GM18868 (cell line): ENCODE measurements at regions not wholly inside any gene's neighbourhood (a gene's known extent, or its start where the extent isn't known, plus 50 kb on each side); places are given as distances from the start of the nearest gene placed in this dataset.
"Not testable (repeated sequence)": the region's sequence is repeated elsewhere in the genome, so short reads cannot be mapped to it uniquely, and the experiment has no call there.

Source experiments
- ATAC-seq: cut with Tn5 transposase; IDR thresholded peaks from one replicate; pipeline ENCODE4 v1.9.1; 2021; ENCODE audit warnings: mild to moderate bottlenecking, moderate library complexity; ENCODE audit not compliant: unreplicated experiment

DNA sequence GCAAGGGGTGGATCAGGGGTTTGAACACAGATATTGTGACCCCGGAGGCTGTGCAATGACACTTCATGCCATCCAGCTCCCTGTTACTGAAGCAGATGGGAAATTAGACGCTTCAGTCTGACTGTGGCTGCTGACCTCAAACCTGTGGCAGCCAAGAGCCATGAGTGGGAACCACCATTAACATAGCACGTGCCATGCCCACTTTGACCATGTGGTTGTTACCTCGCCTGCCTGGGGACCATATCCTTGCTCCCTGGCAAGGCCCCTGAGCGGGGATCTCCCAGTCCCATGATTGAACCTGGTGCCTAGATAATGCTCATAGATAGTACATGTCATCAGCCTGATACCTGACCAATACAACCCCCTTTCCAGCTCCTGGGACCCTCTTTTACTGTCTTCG lies 68.9 kb downstream of the CYP26B1 start:
- no peak for ATAC-seq

DNA sequence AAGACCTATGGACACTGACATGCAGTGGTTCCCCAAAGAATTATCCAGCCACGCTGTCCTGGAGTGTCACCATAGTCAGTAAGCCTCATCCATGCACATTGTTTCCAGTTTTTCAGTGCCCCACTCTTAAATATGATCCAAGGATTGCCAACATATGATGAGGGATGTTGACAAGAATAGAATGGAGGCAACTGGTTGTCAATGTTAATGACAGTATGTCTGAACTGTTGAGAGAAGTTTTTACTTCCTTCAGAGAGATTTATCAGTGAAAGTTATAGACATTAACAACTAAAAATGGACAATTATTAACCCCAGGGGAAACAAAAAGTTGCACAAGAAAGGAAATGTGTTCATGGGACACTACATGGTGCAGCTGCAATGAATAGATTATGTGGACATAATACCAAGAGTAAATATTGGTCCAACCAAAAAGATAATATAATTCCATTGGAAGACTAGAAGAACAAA lies 69.9 kb downstream of the CYP26B1 start:
- ATAC-seq, result no peak

DNA sequence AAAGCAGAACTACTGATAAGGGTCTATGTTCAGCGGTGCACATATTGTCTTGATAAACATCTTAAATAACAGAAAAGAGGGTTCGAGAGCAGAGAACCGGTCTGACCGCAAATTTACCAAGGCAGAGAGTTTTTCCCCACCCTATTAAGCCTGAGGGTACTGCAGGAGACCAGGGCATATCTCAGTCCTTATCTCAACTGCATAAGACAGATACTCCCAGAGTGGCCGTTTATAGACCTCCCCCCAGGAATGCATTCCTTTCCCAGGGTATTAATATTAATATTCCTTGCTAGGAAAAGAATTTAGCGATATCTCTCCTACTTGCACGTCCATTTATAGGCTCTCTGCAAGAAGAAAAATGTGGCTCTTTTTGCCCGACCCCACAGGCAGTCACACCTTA lies 74.3 kb downstream of the CYP26B1 start:
- ATAC-seq, result not testable (repeated sequence)

DNA sequence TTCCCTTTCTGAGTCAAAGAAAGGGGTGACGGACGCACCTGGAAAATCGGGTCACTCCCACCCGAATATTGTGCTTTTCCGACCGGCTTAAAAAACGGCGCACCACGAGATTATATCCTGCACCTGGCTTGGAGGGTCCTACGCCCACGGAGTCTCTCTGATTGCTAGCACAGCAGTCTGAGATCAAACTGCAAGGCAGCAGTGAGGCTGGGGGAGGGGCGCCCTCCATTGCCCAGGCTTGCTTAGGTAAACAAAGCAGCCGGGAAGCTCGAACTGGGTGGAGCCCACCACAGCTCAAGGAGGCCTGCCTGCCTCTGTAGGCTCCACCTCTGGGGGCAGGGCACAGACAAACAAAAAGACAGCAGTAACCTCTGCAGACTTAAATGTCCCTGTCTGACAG lies 83.5 kb downstream of the CYP26B1 start:
- ATAC-seq, result not testable (repeated sequence)

DNA sequence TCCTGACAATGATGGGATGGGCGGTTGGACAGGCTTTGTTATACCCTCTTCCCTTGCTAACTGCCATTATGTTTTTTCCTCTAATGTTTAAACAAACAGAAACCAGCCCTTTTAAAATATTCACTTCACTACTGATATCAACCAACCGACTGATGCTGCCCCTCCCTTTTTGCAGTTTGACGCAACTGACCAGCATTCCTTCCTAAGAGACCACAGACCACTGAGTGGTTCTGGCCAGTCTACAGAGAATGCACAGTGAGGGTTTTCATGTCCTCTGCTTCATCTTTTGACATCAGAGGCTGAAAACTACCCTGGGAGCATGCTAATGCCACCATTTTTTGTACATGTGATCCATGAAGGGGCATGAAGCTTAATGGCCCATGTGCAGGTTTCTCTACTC lies 85.3 kb downstream of the CYP26B1 start:
- no peak for ATAC-seq

DNA sequence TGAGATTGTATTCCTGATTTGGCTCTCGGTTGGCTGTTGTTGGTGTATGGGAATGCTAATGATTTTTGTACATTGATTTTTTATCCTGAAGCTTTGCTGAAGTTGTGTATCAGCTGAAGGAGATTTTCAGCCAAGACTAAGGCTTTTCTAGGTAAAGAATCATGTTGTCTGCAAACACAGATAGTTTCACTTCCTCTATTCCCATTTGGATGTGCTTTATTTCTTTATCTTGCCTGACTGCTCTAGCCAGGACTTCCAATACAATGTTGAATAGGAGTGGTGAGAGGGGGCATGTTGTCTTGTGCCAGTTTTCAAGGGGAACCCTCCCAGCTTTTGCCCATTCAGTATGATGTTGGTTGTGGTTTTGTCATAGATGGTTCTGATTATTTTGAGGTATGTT lies 90.4 kb downstream of the CYP26B1 start:
- no peak for ATAC-seq

DNA sequence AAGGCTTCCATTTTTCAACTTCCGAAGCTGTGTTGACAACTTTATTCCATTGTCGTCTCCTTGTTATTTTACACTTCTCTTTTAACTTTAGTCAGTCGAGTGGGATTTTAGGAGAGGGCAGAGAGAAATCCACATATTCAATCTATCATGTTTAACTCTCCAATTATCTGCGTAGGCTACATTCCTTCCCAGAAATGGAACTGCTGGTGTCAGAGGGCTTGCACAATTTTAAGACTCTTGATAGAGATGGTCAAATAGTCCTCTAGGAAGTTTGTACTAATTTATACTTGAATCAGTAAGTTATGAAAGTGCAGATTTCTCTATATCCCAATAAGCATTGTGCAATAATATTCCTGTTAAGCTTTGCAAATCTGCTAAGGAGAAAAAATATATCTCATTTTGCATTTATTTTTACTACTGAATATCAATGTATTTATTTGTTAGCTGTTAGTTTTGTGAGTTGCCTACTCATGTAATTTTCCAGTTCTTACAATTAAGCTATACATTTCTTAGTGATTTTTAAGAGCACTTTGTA lies 95.6 kb downstream of the CYP26B1 start:
- ATAC-seq, result no peak

DNA sequence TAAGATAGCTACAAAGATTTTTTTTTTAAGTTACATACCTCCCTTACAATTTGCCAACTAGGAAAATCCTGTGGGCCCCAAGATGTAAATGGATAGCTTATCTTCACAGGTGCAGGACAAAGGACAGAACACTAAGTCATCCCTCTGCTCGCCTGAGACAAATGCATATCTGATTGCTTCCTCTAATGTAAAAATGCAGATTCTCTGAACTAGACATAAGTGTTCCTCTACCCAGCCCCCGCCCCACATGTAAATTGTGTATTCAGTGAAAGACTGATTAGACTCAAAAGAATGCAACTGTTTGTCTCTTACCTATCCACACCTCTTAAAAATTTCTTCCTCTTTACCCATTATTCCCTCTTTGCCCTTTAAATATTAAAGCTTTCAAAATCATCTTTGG lies 96.5 kb downstream of the CYP26B1 start:
- no peak for ATAC-seq

DNA sequence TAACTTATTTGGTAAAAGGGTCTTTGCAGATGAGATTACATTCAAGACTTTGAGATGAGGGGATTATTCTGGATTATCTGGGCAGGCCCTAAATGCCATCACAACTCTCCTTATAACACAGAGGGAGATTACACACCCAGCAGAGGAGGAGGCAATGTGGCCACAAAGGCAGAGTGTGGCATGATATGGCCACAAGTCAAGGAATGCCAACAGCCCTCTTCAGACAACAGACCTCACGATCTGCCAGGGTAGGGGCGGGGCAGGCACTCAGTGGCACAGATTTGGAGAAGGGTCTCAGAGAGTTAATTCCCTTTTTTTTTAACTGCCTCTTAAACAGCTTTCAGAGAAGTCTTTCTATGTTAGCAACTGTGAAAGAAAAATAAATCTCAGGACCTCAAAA lies 96.9 kb downstream of the CYP26B1 start:
- no peak for ATAC-seq

DNA sequence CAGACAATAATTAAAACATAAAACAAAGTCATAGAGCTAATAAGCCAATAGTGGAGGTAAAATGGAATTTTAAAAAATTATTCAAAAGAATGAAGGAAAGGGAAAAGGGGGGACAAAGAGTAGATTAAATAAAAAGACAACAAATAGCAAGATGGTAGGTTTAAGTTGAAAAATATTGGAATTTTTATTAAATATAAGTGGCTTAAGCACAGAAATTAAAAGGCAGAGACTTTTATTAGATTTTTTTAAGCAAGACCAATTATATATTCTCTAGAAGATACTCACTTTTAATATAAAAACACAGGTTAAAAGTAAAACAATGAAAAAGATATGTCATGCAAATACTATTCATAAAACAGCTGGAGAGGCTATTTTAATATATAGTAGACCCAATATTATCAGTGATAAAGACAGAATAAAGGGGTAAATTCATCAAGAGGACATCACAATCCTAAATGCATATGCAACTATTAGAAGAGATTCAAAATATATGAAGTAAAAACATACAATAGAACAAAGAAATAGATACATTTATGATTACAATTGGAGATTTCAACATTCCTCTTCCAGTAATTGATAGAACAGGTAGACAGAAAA lies 98.7 kb downstream of the CYP26B1 start:
- ATAC-seq, result no peak

DNA sequence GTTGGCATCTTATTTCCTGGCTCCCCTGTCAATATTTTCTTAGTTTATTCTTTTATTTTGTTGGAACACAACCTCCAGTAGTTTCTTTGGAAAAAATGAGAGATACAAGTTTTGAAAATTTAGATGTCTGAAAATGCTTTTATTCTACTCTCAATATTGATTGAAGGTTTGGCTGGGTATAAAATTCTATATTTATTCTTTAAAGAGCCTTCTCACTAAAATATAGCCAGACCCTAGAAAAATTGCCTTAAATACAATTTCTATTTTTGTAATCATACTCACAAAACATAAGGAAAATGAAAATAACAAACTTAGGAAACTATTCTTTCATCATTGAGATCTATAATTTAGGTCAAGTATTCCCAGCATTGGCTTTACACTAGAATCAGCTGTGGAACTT lies 103.7 kb downstream of the CYP26B1 start:
- ATAC-seq, result no peak

DNA sequence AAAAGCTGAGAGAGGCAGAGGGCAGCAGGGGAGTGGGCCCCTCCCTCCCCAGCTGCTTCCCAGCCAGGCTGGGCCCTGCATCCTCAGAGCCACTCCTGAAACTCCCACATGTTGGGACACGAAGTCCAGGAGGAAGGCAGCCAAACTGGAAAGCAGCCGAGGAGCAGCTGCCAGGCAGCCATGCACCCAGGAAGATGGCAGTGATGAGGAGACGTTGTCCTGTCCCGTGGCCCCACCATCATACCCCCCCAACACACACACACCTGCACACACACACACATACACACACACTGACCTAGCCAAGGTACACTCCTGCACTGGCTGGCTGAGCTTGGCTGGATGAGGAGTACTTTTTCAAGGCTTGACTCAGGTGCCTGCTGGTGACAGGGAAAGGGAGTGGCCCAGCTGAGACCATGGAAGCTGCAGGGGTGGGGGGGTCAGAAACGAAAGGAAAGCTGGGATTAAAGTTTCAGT lies 106.0 kb downstream of the CYP26B1 start:
- ATAC-seq, result no peak

DNA sequence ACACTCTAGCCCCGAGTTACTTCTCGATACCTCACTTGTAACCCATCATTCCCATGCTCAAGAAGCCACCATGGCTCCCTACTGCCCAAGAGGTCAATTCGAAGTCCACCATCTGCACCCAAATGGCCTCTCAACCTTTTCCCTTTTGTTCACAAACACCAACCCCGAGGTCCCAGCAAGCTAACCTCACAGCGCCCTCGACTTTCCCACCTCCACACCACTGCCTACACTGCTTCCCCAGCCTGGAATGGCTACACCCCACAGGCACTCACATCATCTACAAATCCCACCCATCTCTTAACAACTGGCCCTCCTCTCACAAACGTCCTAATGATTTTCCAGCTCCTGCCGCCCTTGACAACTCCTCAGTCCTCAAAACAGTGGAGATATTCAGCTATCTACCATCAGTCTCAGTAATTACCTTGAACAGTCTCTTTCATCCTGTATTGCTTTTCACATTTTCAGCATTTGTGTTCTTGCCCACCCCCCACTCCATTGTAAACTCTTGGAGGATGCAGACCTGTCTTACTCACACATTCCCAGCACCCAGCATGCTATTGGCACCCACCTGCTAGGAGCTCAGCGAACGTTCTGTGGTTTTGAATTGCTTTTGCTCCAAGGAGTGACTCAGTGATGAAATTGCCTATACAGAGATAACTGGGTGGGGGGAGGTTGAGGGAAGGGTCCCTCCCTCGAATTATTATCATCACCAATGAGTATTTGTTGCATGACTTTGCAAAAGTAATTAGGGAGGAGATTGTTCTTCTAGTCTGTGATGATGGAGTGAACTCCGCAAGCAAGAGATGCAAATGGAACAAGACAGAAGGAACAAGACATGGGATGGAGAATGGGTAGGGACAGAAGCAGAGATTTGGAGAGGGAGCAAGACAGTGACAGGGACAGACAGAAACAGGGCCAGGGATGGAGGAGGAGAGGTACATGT lies 106.8 kb downstream of the CYP26B1 start:
- no peak for ATAC-seq

DNA sequence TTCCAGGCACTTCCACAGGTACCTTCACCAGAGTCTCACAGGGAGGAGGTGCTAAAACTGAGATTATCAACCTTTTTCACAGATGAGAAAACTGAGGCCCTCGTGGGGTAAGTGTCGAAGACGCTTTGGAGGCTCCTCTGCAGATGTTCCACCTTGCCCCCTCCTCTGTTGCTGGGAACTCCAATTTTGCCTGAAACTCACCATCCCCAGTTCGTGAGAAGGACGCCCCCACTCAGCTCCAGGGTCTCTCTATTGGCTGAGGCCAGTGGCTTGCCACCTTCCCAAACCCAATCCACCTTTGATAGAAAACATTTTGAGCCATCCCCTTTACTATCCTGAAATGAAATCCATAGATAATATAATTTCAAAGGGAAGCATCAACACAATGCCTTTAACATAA lies 109.1 kb downstream of the CYP26B1 start:
- ATAC-seq, result no peak

DNA sequence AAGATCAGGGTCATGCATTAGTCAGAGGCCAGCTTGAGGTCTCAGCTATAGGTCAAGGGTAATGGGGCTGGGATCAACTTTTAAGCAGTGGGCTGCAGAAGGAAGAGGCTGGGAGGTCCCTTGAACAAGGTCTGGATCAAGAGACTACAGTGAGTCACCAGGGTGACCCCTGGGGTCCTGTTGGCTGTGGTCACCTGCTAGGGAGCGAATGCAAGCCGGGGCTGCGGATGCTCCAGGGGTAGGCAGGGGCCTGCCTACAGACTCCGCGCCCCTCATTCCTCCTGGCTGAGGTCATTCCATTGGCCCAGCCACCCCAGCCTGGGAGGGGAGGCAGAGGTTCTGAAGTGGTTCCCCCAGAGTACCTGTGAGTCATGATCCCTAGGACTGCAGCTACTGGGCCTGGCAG lies 110.4 kb downstream of the CYP26B1 start:
- no peak for ATAC-seq

DNA sequence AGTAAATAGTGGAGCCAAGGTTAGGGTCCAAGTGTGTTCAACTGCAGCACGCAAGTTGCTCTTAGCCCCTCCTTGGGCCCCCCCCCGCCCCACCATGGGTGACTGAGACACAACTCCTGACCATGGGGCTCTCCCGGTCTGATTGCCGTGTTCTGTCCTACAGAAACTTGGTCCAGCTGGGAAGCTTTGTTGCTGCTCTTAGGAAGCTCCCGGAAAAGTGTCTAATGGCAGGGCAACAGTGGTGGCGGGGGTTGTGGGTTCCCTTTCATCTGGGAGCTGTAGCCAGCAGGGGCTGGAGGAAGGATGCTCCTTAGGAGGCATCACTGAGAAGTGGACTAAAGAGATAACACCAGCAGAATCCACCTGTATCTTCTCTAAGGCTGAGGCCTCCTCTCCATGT lies 111.1 kb downstream of the CYP26B1 start:
- ATAC-seq, result no peak

DNA sequence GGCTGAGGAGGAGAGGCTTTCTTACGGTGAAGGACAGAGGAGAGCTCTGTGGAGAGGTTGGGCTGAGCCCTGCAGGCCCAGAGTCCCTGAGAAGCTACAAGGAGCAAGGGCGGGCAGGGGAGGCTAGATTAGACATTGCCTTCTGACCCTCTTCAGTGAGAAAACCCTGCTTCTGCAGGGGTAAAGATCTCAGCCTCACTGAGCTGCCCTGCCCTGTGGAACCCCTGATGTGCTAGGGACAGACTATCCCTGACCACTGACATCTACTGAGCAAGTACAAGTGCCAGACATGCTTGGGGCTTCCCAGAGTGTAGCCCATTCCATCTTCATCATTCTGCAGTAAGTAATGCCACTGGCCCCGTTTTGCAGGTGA lies 111.5 kb downstream of the CYP26B1 start:
- no peak for ATAC-seq

DNA sequence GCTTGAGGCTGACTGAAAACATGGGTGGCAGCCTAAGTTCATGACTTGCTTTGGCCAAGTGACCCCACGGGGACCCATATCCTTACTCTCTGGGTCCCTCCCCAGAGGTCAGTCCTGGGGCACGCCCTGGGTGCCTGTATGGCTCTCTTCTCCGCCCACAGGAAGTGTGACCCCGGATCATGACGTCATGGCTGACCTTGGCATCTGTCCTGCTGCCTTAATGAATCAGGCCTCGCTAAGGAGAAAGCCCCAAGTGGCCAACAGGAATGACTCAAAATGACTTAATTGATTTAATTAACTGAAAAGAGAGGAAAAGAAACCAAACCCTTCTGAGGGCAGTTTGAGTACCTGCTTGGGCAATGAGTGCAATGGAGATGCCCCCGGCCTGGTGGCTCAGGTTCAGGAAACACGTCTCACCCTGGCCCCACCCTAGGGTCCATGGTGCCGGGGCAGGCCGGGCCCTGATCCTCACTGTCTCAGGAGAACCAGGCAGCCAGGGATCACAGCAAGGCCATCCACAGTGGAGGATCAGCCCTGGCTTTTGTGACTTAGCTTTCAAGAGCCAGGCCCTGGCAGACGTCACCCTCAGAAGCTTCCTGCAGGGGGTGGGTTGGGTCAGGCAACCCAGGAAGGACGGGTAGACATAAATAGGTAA lies 112.0 kb downstream of the CYP26B1 start:
- no peak for ATAC-seq

DNA sequence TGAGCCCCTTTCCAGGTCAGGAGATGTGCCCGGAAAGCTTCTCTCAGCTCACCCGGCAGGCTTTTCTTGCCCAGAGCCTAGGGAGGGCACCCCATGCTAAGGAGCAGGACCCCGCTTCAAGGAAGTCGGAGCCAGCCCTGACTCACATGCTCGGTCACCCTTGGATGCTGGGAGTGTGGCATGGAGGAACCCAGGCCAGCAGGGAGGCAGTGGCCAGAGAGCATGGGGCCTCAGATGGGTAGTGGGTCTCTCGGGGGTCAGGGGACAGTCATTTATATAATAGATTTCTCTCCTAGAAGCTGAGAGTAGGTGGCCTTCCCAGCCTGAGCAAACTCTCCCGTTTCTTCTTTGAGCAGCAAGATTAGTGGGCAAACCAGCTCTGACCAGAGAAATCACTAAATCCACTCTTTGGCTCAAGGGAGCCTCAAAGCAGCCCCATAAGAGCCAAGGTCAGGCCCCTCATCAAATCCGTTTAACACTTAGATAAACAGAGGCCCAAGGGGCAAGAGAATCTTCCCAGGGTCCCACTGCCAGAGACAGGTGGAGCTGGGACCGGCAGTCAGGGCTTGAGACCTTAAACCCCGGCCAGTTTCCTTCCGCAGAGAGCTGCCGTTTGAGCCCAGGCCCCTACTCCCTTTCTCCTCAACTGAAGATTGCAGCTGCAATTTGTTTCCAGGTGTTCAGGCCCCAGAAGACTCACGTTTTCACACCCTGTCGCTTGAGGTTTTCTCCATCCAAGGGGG lies 113.1 kb downstream of the CYP26B1 start:
- ATAC-seq, result no peak

DNA sequence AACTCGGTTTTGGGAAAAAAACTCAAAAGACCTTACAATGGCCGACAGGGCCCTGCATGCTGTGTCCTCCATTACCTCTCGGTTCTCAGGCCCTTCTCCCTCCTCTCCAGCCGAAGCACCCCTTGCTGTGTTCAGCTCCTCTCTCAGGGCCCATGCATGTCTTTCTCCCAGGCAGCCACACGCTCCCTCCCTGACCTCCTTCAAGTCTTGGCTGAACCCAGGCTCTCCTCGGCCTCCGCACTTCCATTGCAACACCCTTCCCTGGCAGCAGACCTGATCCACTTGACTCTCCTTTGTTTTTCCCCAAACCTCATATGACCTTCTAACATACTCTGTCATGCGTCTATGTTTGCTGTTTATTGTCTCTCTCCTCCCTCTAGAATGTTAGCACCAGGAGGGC lies 114.0 kb downstream of the CYP26B1 start:
- no peak for ATAC-seq
